ENCODE measurements at regions not wholly inside any gene's neighbourhood (a gene's known extent, or its start where the extent isn't known, plus 50 kb on each side); places are given as distances from the start of the nearest gene placed in this dataset.

DNA sequence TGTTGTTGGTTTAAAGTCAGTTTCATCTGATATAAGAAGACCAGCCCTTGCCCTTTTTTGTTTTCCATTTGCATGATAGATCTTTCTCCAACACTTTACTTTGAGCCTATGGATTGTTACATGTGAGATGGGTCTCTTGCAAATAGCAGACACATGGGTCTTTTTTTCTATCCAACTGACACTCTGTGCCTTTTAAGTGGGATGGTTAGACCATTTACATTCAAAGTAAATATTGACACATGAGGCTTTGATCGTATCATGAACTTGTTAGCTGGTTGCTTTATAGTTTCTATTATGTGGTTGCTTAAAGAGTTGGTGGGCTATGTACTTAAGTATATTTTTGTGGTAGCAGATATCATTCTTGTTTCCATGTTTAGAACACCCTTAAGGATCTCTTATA is 213.4 kb upstream of the G2E3 start:
- DNase-seq (ENCODE audit: low spot score) (no peak), ATAC-seq (no peak)
- Mint-ChIP-seq H3K4me1 (peaks cover 8% of the 10 kb centered on the region; the same call in 2 of the 3 replicates), H3K4me3 (no peak overlapping the region), H3K9me3 (no peaks in the 10 kb centered on the region), H3K36me3 (ENCODE audit: low read depth) (no peaks in the 10 kb centered on the region), H3K27ac (no peak overlapping the region), H3K27me3 (ENCODE audit: insufficient read depth, low read depth, poor library complexity) (no peaks in the 10 kb centered on the region)
- Histone ChIP-seq H3K27ac (ENCODE audit: low read depth) (no peak overlapping the region), H2AFZ (no peak overlapping the region), H3K9me2 (ENCODE audit: insufficient read depth) (no peaks in the 10 kb centered on the region), H3K4me2 (no peak overlapping the region), H3K4me3 (no peak overlapping the region), H3K4me1 (ENCODE audit: insufficient read depth) (peaks cover 11% of the 10 kb centered on the region), H3F3A (replicated peaks; ENCODE audit: low read depth) (no peaks in the 10 kb centered on the region), H4K20me1 (replicated peaks; ENCODE audit: insufficient read depth) (no peaks in the 10 kb centered on the region), H3K36me3 (ENCODE audit: insufficient read depth) (no peaks in the 10 kb centered on the region), H3K79me2 (replicated peaks; ENCODE audit: insufficient read depth) (no peaks in the 10 kb centered on the region), H3K27me3 (ENCODE audit: insufficient read depth) (no peaks in the 10 kb centered on the region)
- TF ChIP-seq JUNB (IDR thresholded peaks at IDR 0.05; ENCODE audit: unreplicated experiment) (no peak), NANOG (IDR thresholded peaks at IDR 0.05; ENCODE audit: borderline replicate concordance) (no peak), ZNF331 (CRISPR knock-in tag; IDR thresholded peaks at IDR 0.05; ENCODE audit: low read depth) (no peak), ZNF114 (CRISPR knock-in tag; IDR thresholded peaks at IDR 0.05) (no peak), EZH2phosphoT487 (IDR thresholded peaks at IDR 0.05; ENCODE audit: unreplicated experiment) (no peak), CREB1 (CRISPR knock-in tag; IDR thresholded peaks at IDR 0.05; ENCODE audit: low read depth) (no peak), EZH2 (IDR thresholded peaks at IDR 0.05; ENCODE audit: low read depth, unreplicated experiment) (no peak), POLR2AphosphoS5 (IDR thresholded peaks at IDR 0.05; ENCODE audit: low read depth) (no peak), STAT1 (IDR thresholded peaks at IDR 0.05; ENCODE audit: unreplicated experiment) (no peak)
- TF ChIP-seq, protein P1, sequence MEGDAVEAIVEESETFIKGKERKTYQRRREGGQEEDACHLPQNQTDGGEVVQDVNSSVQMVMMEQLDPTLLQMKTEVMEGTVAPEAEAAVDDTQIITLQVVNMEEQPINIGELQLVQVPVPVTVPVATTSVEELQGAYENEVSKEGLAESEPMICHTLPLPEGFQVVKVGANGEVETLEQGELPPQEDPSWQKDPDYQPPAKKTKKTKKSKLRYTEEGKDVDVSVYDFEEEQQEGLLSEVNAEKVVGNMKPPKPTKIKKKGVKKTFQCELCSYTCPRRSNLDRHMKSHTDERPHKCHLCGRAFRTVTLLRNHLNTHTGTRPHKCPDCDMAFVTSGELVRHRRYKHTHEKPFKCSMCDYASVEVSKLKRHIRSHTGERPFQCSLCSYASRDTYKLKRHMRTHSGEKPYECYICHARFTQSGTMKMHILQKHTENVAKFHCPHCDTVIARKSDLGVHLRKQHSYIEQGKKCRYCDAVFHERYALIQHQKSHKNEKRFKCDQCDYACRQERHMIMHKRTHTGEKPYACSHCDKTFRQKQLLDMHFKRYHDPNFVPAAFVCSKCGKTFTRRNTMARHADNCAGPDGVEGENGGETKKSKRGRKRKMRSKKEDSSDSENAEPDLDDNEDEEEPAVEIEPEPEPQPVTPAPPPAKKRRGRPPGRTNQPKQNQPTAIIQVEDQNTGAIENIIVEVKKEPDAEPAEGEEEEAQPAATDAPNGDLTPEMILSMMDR (conservative IDR thresholded peaks at IDR 0.05; ENCODE audit: low read depth in 2 of 2), result no peak
- TF ChIP-seq, protein P2, sequence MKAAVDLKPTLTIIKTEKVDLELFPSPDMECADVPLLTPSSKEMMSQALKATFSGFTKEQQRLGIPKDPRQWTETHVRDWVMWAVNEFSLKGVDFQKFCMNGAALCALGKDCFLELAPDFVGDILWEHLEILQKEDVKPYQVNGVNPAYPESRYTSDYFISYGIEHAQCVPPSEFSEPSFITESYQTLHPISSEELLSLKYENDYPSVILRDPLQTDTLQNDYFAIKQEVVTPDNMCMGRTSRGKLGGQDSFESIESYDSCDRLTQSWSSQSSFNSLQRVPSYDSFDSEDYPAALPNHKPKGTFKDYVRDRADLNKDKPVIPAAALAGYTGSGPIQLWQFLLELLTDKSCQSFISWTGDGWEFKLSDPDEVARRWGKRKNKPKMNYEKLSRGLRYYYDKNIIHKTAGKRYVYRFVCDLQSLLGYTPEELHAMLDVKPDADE (IDR thresholded peaks at IDR 0.05), result no peak
- TF ChIP-seq, protein P3, sequence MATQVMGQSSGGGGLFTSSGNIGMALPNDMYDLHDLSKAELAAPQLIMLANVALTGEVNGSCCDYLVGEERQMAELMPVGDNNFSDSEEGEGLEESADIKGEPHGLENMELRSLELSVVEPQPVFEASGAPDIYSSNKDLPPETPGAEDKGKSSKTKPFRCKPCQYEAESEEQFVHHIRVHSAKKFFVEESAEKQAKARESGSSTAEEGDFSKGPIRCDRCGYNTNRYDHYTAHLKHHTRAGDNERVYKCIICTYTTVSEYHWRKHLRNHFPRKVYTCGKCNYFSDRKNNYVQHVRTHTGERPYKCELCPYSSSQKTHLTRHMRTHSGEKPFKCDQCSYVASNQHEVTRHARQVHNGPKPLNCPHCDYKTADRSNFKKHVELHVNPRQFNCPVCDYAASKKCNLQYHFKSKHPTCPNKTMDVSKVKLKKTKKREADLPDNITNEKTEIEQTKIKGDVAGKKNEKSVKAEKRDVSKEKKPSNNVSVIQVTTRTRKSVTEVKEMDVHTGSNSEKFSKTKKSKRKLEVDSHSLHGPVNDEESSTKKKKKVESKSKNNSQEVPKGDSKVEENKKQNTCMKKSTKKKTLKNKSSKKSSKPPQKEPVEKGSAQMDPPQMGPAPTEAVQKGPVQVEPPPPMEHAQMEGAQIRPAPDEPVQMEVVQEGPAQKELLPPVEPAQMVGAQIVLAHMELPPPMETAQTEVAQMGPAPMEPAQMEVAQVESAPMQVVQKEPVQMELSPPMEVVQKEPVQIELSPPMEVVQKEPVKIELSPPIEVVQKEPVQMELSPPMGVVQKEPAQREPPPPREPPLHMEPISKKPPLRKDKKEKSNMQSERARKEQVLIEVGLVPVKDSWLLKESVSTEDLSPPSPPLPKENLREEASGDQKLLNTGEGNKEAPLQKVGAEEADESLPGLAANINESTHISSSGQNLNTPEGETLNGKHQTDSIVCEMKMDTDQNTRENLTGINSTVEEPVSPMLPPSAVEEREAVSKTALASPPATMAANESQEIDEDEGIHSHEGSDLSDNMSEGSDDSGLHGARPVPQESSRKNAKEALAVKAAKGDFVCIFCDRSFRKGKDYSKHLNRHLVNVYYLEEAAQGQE (IDR thresholded peaks at IDR 0.05; ENCODE audit: unreplicated experiment), result no peak
- TF ChIP-seq, protein P4, sequence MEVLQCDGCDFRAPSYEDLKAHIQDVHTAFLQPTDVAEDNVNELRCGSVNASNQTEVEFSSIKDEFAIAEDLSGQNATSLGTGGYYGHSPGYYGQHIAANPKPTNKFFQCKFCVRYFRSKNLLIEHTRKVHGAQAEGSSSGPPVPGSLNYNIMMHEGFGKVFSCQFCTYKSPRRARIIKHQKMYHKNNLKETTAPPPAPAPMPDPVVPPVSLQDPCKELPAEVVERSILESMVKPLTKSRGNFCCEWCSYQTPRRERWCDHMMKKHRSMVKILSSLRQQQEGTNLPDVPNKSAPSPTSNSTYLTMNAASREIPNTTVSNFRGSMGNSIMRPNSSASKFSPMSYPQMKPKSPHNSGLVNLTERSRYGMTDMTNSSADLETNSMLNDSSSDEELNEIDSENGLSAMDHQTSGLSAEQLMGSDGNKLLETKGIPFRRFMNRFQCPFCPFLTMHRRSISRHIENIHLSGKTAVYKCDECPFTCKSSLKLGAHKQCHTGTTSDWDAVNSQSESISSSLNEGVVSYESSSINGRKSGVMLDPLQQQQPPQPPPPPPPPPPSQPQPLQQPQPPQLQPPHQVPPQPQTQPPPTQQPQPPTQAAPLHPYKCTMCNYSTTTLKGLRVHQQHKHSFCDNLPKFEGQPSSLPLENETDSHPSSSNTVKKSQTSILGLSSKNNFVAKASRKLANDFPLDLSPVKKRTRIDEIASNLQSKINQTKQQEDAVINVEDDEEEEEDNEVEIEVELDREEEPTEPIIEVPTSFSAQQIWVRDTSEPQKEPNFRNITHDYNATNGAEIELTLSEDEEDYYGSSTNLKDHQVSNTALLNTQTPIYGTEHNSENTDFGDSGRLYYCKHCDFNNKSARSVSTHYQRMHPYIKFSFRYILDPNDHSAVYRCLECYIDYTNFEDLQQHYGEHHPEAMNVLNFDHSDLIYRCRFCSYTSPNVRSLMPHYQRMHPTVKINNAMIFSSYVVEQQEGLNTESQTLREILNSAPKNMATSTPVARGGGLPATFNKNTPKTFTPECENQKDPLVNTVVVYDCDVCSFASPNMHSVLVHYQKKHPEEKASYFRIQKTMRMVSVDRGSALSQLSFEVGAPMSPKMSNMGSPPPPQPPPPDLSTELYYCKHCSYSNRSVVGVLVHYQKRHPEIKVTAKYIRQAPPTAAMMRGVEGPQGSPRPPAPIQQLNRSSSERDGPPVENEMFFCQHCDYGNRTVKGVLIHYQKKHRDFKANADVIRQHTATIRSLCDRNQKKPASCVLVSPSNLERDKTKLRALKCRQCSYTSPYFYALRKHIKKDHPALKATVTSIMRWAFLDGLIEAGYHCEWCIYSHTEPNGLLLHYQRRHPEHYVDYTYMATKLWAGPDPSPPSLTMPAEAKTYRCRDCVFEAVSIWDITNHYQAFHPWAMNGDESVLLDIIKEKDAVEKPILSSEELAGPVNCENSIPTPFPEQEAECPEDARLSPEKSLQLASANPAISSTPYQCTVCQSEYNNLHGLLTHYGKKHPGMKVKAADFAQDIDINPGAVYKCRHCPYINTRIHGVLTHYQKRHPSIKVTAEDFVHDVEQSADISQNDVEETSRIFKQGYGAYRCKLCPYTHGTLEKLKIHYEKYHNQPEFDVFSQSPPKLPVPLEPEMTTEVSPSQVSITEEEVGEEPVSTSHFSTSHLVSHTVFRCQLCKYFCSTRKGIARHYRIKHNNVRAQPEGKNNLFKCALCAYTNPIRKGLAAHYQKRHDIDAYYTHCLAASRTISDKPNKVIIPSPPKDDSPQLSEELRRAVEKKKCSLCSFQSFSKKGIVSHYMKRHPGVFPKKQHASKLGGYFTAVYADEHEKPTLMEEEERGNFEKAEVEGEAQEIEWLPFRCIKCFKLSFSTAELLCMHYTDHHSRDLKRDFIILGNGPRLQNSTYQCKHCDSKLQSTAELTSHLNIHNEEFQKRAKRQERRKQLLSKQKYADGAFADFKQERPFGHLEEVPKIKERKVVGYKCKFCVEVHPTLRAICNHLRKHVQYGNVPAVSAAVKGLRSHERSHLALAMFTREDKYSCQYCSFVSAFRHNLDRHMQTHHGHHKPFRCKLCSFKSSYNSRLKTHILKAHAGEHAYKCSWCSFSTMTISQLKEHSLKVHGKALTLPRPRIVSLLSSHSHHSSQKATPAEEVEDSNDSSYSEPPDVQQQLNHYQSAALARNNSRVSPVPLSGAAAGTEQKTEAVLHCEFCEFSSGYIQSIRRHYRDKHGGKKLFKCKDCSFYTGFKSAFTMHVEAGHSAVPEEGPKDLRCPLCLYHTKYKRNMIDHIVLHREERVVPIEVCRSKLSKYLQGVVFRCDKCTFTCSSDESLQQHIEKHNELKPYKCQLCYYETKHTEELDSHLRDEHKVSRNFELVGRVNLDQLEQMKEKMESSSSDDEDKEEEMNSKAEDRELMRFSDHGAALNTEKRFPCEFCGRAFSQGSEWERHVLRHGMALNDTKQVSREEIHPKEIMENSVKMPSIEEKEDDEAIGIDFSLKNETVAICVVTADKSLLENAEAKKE (CRISPR knock-in tag; IDR thresholded peaks at IDR 0.05), result no peak

All from GM23338 (cell line).